HepG2 (cell line): ENCODE measurements at regions not wholly inside any gene's neighbourhood (a gene's known extent, or its start where the extent isn't known, plus 50 kb on each side); places are given as distances from the start of the nearest gene placed in this dataset.

Source experiments
- GATAD2A ChIP-seq: IDR thresholded peaks from 2 replicates; pipeline ENCODE4 v1.6.1; 2016
- HNF1B ChIP-seq: sonication (generic); formaldehyde crosslinking; IDR thresholded peaks from 2 replicates; pipeline ENCODE4 v1.5.1; 2020; ENCODE audit warnings: mild to moderate bottlenecking, moderate library complexity, missing genetic modification reagents
- ISL2 ChIP-seq: sonication (generic); formaldehyde crosslinking; IDR thresholded peaks from 2 replicates; pipeline ENCODE4 v1.5.0; 2020; ENCODE audit warnings: missing genetic modification reagents
- MIER2 ChIP-seq: IDR thresholded peaks from 2 replicates; pipeline ENCODE4 v1.6.1; 2016; ENCODE audit warnings: missing biosample characterization, missing genetic modification reagents
- MIER3 ChIP-seq: IDR thresholded peaks from 2 replicates; pipeline ENCODE4 v1.6.1; 2016; ENCODE audit warnings: missing compliant biosample characterization, borderline replicate concordance
- NFYB ChIP-seq: sonication (generic); formaldehyde crosslinking; IDR thresholded peaks from 2 replicates; pipeline ENCODE4 v1.4.0; 2020; ENCODE audit warnings: missing genetic modification reagents
- NFYC ChIP-seq: IDR thresholded peaks from 2 replicates; pipeline ENCODE4 v1.6.1; 2016; ENCODE audit warnings: missing genetic modification reagents, missing compliant biosample characterization
- NR2F2 ChIP-seq: IDR thresholded peaks from 2 replicates; pipeline ENCODE4 v1.6.1; 2012; ENCODE audit warnings: low read depth, inconsistent platforms, borderline replicate concordance
- NR3C1 ChIP-seq: sonication (generic); formaldehyde crosslinking; IDR thresholded peaks from 2 replicates; pipeline ENCODE4 v1.4.0; 2020; ENCODE audit warnings: missing genetic modification reagents
- ONECUT2 ChIP-seq: sonication (generic); formaldehyde crosslinking; IDR thresholded peaks from 2 replicates; pipeline ENCODE4 v1.4.0; 2020; ENCODE audit warnings: missing genetic modification reagents
- PPARG ChIP-seq: conservative IDR thresholded peaks from 2 replicates; pipeline ENCODE4 v1.6.1; 2016; ENCODE audit warnings: missing biosample characterization, missing genetic modification reagents
- SOX6 ChIP-seq, 2 experiments: fragments of 450-650 bp in 1 of 2; sonication (generic) in 1 of 2; formaldehyde crosslinking in 1 of 2; IDR thresholded peaks; 2 replicates each; pipeline versions ENCODE4 v1.4.0 to v1.6.1; 2017 to 2020; ENCODE audit warnings: antibody characterized with exemption in 1 of 2, mild to moderate bottlenecking in 1 of 2, missing genetic modification reagents in 1 of 2
- TBX2 ChIP-seq: sonication (generic); formaldehyde crosslinking; IDR thresholded peaks from 2 replicates; pipeline ENCODE4 v1.5.0; 2020; ENCODE audit warnings: missing genetic modification reagents, mild to moderate bottlenecking, borderline replicate concordance
- TCF7 ChIP-seq: sonication (generic); IDR thresholded peaks from 2 replicates; pipeline ENCODE4 v1.6.1; 2016; ENCODE audit warnings: antibody characterized with exemption, low read depth
- U2AF1 ChIP-seq: fragments of 200-400 bp; formaldehyde crosslinking; optimal IDR thresholded peaks from 2 replicates; pipeline ENCODE3; 2017; ENCODE audit warnings: mild to moderate bottlenecking, low read depth, low read length
- XRCC5 ChIP-seq: fragments of 200-400 bp; formaldehyde crosslinking; optimal IDR thresholded peaks from 2 replicates; pipeline ENCODE3; 2017; ENCODE audit warnings: mild to moderate bottlenecking, low read length
- ZBTB2 ChIP-seq: sonication (generic); formaldehyde crosslinking; IDR thresholded peaks from 2 replicates; pipeline ENCODE4 v1.8.0; 2022; ENCODE audit warnings: low read depth, missing genetic modification reagents
- ZFP1 ChIP-seq: IDR thresholded peaks from 2 replicates; pipeline ENCODE4 v1.6.1; 2016
- ZFYVE20 ChIP-seq: sonication (generic); formaldehyde crosslinking; IDR thresholded peaks from 2 replicates; pipeline ENCODE4 v1.8.0; 2023; ENCODE audit warnings: low read depth, mild to moderate bottlenecking, moderate library complexity, missing genetic modification reagents, borderline replicate concordance
- ZKSCAN5 ChIP-seq: sonication (generic); formaldehyde crosslinking; IDR thresholded peaks from 2 replicates; pipeline ENCODE4 v1.5.1; 2020; ENCODE audit warnings: mild to moderate bottlenecking, missing genetic modification reagents
- ZNF256 ChIP-seq: sonication (generic); formaldehyde crosslinking; conservative IDR thresholded peaks from 2 replicates; pipeline ENCODE4 v1.4.0; 2020; ENCODE audit warnings: missing genetic modification reagents
- ZNF280B ChIP-seq: sonication (generic); formaldehyde crosslinking; IDR thresholded peaks from 2 replicates; pipeline ENCODE4 v1.5.0; 2020; ENCODE audit warnings: missing genetic modification reagents, mild to moderate bottlenecking, borderline replicate concordance
- ZNF292 ChIP-seq: sonication (generic); formaldehyde crosslinking; IDR thresholded peaks from 2 replicates; pipeline ENCODE4 v1.8.1; 2022; ENCODE audit warnings: mild to moderate bottlenecking, low read depth, missing genetic modification reagents, borderline replicate concordance
- ZNF33B ChIP-seq: sonication (generic); formaldehyde crosslinking; IDR thresholded peaks from 2 replicates; pipeline ENCODE4 v1.5.1; 2020; ENCODE audit warnings: mild to moderate bottlenecking, missing genetic modification reagents
- ZNF558 ChIP-seq: sonication (generic); formaldehyde crosslinking; IDR thresholded peaks from 2 replicates; pipeline ENCODE4 v1.9.0; 2022; ENCODE audit warnings: mild to moderate bottlenecking, missing genetic modification reagents, borderline replicate concordance
- ZNF652 ChIP-seq: IDR thresholded peaks from 2 replicates; pipeline ENCODE4 v1.6.1; 2016; ENCODE audit warnings: low read depth, borderline replicate concordance
- ZNF747 ChIP-seq: sonication (generic); formaldehyde crosslinking; IDR thresholded peaks from 2 replicates; pipeline ENCODE4 v1.8.1; 2023; ENCODE audit warnings: missing genetic modification reagents, mild to moderate bottlenecking, borderline replicate concordance
- ZNF780A ChIP-seq: sonication (generic); formaldehyde crosslinking; IDR thresholded peaks from 2 replicates; pipeline ENCODE4 v1.8.0; 2022; ENCODE audit warnings: mild to moderate bottlenecking, missing genetic modification reagents, moderate library complexity

- TF ChIP-seq ZNF558 (CRISPR knock-in tag) = no peak
- TF ChIP-seq NR2F2 = peak; percentile 54; the same call in 1 of the 2 replicates
- no peak for TF ChIP-seq ZBTB2 (CRISPR knock-in tag)
- no peak for TF ChIP-seq ZKSCAN5 (CRISPR knock-in tag)
- no peak for TF ChIP-seq ZNF652 (CRISPR knock-in tag)
- no peak for TF ChIP-seq U2AF1
- TF ChIP-seq MIER3 = no peak; the same call in 1 of the 2 replicates
- no peak for TF ChIP-seq ZNF256 (CRISPR knock-in tag)
- TF ChIP-seq ISL2 (CRISPR knock-in tag) = peak; percentile 93
- no peak for TF ChIP-seq ZFP1 (CRISPR knock-in tag)
- peak; percentile 29; the same call in 1 of the 2 replicates for TF ChIP-seq ZNF292 (CRISPR knock-in tag)
- no peak for TF ChIP-seq ONECUT2 (CRISPR knock-in tag)
- no peak for TF ChIP-seq MIER2 (CRISPR knock-in tag)
- peak; percentile 84 for TF ChIP-seq TBX2
- no peak for TF ChIP-seq XRCC5
- 0 out of 2 replicates have a peak, but pooled peaks have one; percentile 60 for TF ChIP-seq ZNF747
- TF ChIP-seq NFYC = no peak
- TF ChIP-seq SOX6 (IDR thresholded peaks at IDR 0.05) = no peak
- peak; percentile 96 for TF ChIP-seq SOX6 (CRISPR knock-in tag; IDR thresholded peaks at IDR 0.05)
- no peak for TF ChIP-seq NR3C1
- peak; percentile 92 for TF ChIP-seq GATAD2A (CRISPR knock-in tag)
- TF ChIP-seq ZNF780A (CRISPR knock-in tag) = no peak
- no peak for TF ChIP-seq HNF1B
- TF ChIP-seq ZNF33B (CRISPR knock-in tag) = no peak
- TF ChIP-seq PPARG (CRISPR knock-in tag) = peak; percentile 87
- no peak for TF ChIP-seq ZFYVE20
- TF ChIP-seq TCF7 = peak; percentile 94
- TF ChIP-seq ZNF280B (CRISPR knock-in tag) = no peak
- TF ChIP-seq NFYB (CRISPR knock-in tag) = no peak
Measured at GRCh38 chr2:234845602-234846590, 105.9 kb upstream of the SH3BP4 start (continued).
